ENCODE measurements at regions not wholly inside any gene's neighbourhood (a gene's known extent, or its start where the extent isn't known, plus 50 kb on each side); places are given as distances from the start of the nearest gene placed in this dataset.

- H3K9me3 ChIP-seq (replicated peaks): no peaks in the 10 kb centered on the region
- intact Hi-C loops (cut with micrococcal nuclease): loop anchor here (5.0 to 10.0 kb wide), 2 partner anchors 722 to 799 kb away; no protein-coding TSS in a partner anchor
- no peaks in the 10 kb centered on the region for H3K36me3 ChIP-seq
- no peaks in the 10 kb centered on the region for H3K27me3 ChIP-seq (ENCODE audit: low read depth)
- DNase-seq: no peak
- H3K4me1 ChIP-seq: peaks cover 5% of the 10 kb centered on the region
- no peak for TF ChIP-seq CTCF (IDR thresholded peaks at IDR 0.05; ENCODE audit: borderline replicate concordance)
- no peak overlapping the region for H3K27ac ChIP-seq (replicated peaks)
- no peak overlapping the region for H3K4me3 ChIP-seq
Measured at GRCh38 chr12:105423237-105423636, 92.7 kb downstream of the C12orf75 start.

GRCh38 chr12:105423921-105424320 is 93.4 kb downstream of the C12orf75 start:
- no peaks in the 10 kb centered on the region for H3K36me3 ChIP-seq
- no peaks in the 10 kb centered on the region for H3K9me3 ChIP-seq (replicated peaks)
- no peaks in the 10 kb centered on the region for H3K27me3 ChIP-seq (ENCODE audit: low read depth)
- TF ChIP-seq CTCF (IDR thresholded peaks at IDR 0.05; ENCODE audit: borderline replicate concordance): no peak
- no peak overlapping the region for H3K4me3 ChIP-seq
- intact Hi-C loops (cut with micrococcal nuclease): loop anchor here (5.0 to 10.0 kb wide), 2 partner anchors 721 to 798 kb away; no protein-coding TSS in a partner anchor
- H3K27ac ChIP-seq (replicated peaks): no peak overlapping the region
- peaks cover 5% of the 10 kb centered on the region for H3K4me1 ChIP-seq
- DNase-seq: no peak

GRCh38 chr12:105425254-105426174 is 95.0 kb downstream of the C12orf75 start:
- Histone ChIP-seq H3K27me3 (ENCODE audit: low read depth) (no peaks in the 10 kb centered on the region), H3K27ac (replicated peaks) (no peak overlapping the region), H3K4me1 (peaks cover 5% of the 10 kb centered on the region), H3K36me3 (no peaks in the 10 kb centered on the region), H3K9me3 (replicated peaks) (no peaks in the 10 kb centered on the region), H3K4me3 (no peak overlapping the region)
- no peak for DNase-seq
- no peak for TF ChIP-seq CTCF (IDR thresholded peaks at IDR 0.05; ENCODE audit: borderline replicate concordance)
- intact Hi-C loops (cut with micrococcal nuclease): loop anchor here (10.0 kb wide), 1 partner anchor 719 kb away; no protein-coding TSS in a partner anchor

GRCh38 chr12:105426766-105427165 is 96.3 kb downstream of the C12orf75 start:
- intact Hi-C loops (cut with micrococcal nuclease): loop anchor here (10.0 kb wide), 1 partner anchor 718 kb away; no protein-coding TSS in a partner anchor
- no peaks in the 10 kb centered on the region for H3K27me3 ChIP-seq (ENCODE audit: low read depth)
- no peak for DNase-seq
- no peaks in the 10 kb centered on the region for H3K4me1 ChIP-seq
- no peaks in the 10 kb centered on the region for H3K36me3 ChIP-seq
- H3K9me3 ChIP-seq (replicated peaks): no peaks in the 10 kb centered on the region
- H3K4me3 ChIP-seq: no peak overlapping the region
- no peak overlapping the region for H3K27ac ChIP-seq (replicated peaks)
- TF ChIP-seq CTCF (IDR thresholded peaks at IDR 0.05; ENCODE audit: borderline replicate concordance): no peak

- no peak overlapping the region for H3K4me3 ChIP-seq
- TF ChIP-seq CTCF (IDR thresholded peaks at IDR 0.05; ENCODE audit: borderline replicate concordance): no peak
- H3K27ac ChIP-seq (replicated peaks): no peak overlapping the region
- DNase-seq: no peak
- no peaks in the 10 kb centered on the region for H3K4me1 ChIP-seq
- intact Hi-C loops (cut with micrococcal nuclease): loop anchor here (10.0 kb wide), 1 partner anchor 717 kb away; no protein-coding TSS in a partner anchor
- no peaks in the 10 kb centered on the region for H3K36me3 ChIP-seq
- H3K9me3 ChIP-seq (replicated peaks): no peaks in the 10 kb centered on the region
- H3K27me3 ChIP-seq (ENCODE audit: low read depth): no peaks in the 10 kb centered on the region
Measured at GRCh38 chr12:105427883-105428282, 97.4 kb downstream of the C12orf75 start.
